ENCODE measurements at regions not wholly inside any gene's neighbourhood (a gene's known extent, or its start where the extent isn't known, plus 50 kb on each side); places are given as distances from the start of the nearest gene placed in this dataset.

DNA sequence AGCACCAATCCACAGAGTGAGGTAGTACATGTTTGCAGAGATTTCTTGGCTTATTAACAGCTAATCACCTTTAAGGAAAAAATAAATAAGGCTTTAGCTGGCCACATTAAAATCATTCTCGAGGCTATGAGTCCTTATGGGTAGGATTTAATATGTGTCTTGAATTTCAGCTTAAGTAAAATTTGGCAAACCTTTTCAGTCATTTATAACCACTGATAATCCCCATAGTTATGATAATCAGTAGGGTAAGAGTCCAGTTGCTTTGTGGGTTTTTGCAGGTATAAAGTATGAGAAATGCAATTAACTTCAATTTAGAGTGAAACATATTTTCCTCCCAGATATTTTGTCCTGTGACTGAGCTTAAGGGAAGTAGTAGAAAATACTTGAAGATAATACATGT lies 1458.9 kb upstream of the FLRT2 start:
- ChIA-PET CTCF (no interaction called here), POLR2A (no interaction called here)
- no TSS peak for BruUV-seq (replicated peaks)
- Histone ChIP-seq H3K9me3 (ENCODE audit: control insufficient read depth, insufficient read depth, low read depth, low read length) (no peaks in the 10 kb centered on the region), H3K27me3 (ENCODE audit: control insufficient read depth, insufficient read depth, low read length) (no peaks in the 10 kb centered on the region), H3K4me1 (ENCODE audit: control insufficient read depth, insufficient read depth, low read length) (no peaks in the 10 kb centered on the region), H3K27ac (ENCODE audit: low read length) (no peak overlapping the region), H3K36me3 (ENCODE audit: control insufficient read depth, insufficient read depth, low read length) (no peaks in the 10 kb centered on the region), H3K4me3 (ENCODE audit: low read depth in 2 of 2, low read length in 2 of 2) (no peak overlapping the region)
- in situ Hi-C loops (cut with HindIII; ENCODE audit: low pct_unique_long_range_greater_than_20kb, low sequenced_read_pairs) = no loop called here
- TF ChIP-seq CTCF (IDR thresholded peaks at IDR 0.05) = no peak
- TF ChIP-seq TCF7L2 (IDR thresholded peaks at IDR 0.05; ENCODE audit: low read depth, low read length) = no peak
- no peak for TF ChIP-seq SIN3A (IDR thresholded peaks at IDR 0.05; ENCODE audit: borderline replicate concordance, insufficient read depth, low read depth, low read length)
- TF ChIP-seq REST (IDR thresholded peaks at IDR 0.05; ENCODE audit: insufficient read depth in 1 of 2, low read depth in 2 of 2, low read length in 1 of 2) = no peak
- no peak for TF ChIP-seq POLR2AphosphoS5 (IDR thresholded peaks at IDR 0.05; ENCODE audit: low read depth, low read length)
- no peak for ATAC-seq
- intact Hi-C loops (cut with micrococcal nuclease; ENCODE audit: unreplicated experiment) = no loop called here
- DNase-seq (ENCODE audit: low read depth, low spot score) = no peak

- ChIA-PET CTCF (no interaction called here), POLR2A (interaction anchor here (0.6 kb wide), 1 partner anchor 235 kb away, joined by 3 read pairs; no protein-coding TSS in a partner anchor)
- ATAC-seq = no peak
- H3K4me3 ChIP-seq (ENCODE audit: low read depth in 2 of 2, low read length in 2 of 2) = no peak overlapping the region
- no peak overlapping the region for H3K27ac ChIP-seq (ENCODE audit: low read length)
- in situ Hi-C loops (cut with HindIII; ENCODE audit: low pct_unique_long_range_greater_than_20kb, low sequenced_read_pairs) = no loop called here
- DNase-seq (ENCODE audit: low read depth, low spot score) = no peak
- no peaks in the 10 kb centered on the region for H3K9me3 ChIP-seq (ENCODE audit: control insufficient read depth, insufficient read depth, low read depth, low read length)
- no TSS peak for BruUV-seq (replicated peaks)
- H3K4me1 ChIP-seq (ENCODE audit: control insufficient read depth, insufficient read depth, low read length) = no peaks in the 10 kb centered on the region
- H3K27me3 ChIP-seq (ENCODE audit: control insufficient read depth, insufficient read depth, low read length) = no peaks in the 10 kb centered on the region
- intact Hi-C loops (cut with micrococcal nuclease; ENCODE audit: unreplicated experiment) = no loop called here
- TF ChIP-seq SIN3A (IDR thresholded peaks at IDR 0.05; ENCODE audit: borderline replicate concordance, insufficient read depth, low read depth, low read length) (no peak), TCF7L2 (IDR thresholded peaks at IDR 0.05; ENCODE audit: low read depth, low read length) (no peak), CTCF (IDR thresholded peaks at IDR 0.05) (no peak), POLR2AphosphoS5 (IDR thresholded peaks at IDR 0.05; ENCODE audit: low read depth, low read length) (no peak), REST (IDR thresholded peaks at IDR 0.05; ENCODE audit: insufficient read depth in 1 of 2, low read depth in 2 of 2, low read length in 1 of 2) (no peak)
- H3K36me3 ChIP-seq (ENCODE audit: control insufficient read depth, insufficient read depth, low read length) = no peaks in the 10 kb centered on the region
These were observed 1455.3 kb upstream of the FLRT2 start for GRCh38 chr14:84074626-84075025.
